WTC11 (cell line): ENCODE measurements at regions not wholly inside any gene's neighbourhood (a gene's known extent, or its start where the extent isn't known, plus 50 kb on each side); places are given as distances from the start of the nearest gene placed in this dataset.

ENCODE experiments used
- ATF3 ChIP-seq: sonication (generic); formaldehyde crosslinking; conservative IDR thresholded peaks from 2 replicates; pipeline ENCODE4 v1.8.1; 2022; ENCODE audit warnings: mild to moderate bottlenecking, missing genetic modification reagents
- CBFB ChIP-seq: sonication (generic); formaldehyde crosslinking; IDR thresholded peaks from 2 replicates; pipeline ENCODE4 v1.8.1; 2022; ENCODE audit warnings: mild to moderate bottlenecking, low read depth, missing genetic modification reagents
- FOXJ3 ChIP-seq: sonication (generic); formaldehyde crosslinking; IDR thresholded peaks from 2 replicates; pipeline ENCODE4 v1.9.0; 2021; ENCODE audit warnings: missing genetic modification reagents, mild to moderate bottlenecking, borderline replicate concordance
- STAT6 ChIP-seq: sonication (generic); formaldehyde crosslinking; conservative IDR thresholded peaks from 2 replicates; pipeline ENCODE4 v1.8.1; 2023; ENCODE audit warnings: mild to moderate bottlenecking, low read depth, missing genetic modification reagents, moderate library complexity
- ZBTB21 ChIP-seq: sonication (generic); formaldehyde crosslinking; IDR thresholded peaks from 2 replicates; pipeline ENCODE4 v1.8.1; 2023; ENCODE audit warnings: mild to moderate bottlenecking, missing genetic modification reagents, borderline replicate concordance
- TF ChIP-seq, protein P1 (sequence below): fragments of 200-600 bp; IDR thresholded peaks from 2 replicates; pipeline ENCODE4 v1.8.0; 2022; ENCODE audit warnings: antibody characterized with exemption
- TF ChIP-seq, protein P2 (sequence below): sonication (generic); formaldehyde crosslinking; IDR thresholded peaks from 2 replicates; pipeline ENCODE4 v1.8.1; 2022; ENCODE audit warnings: missing genetic modification reagents, borderline replicate concordance

DNA sequence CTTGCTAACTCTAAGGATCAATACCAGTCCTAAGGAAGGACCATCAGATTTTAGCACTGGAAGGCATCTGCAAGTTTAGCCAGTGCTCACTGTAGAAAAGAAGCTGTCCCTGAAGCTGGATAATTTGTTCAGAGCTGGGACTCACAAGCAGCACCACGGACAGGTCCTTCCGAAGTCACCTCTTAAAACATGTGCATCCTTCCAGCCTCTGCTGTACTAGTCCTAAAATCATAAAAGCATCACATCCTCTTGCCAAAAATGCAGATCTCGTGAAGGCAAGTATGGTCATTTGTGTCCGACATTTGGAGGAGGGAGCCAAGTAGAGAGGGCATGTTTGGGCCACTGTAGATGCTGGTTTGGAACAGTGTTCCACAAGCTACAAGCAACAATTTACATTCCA, 506.9 kb downstream of the RBFOX1 start:
- TF ChIP-seq, protein P1, sequence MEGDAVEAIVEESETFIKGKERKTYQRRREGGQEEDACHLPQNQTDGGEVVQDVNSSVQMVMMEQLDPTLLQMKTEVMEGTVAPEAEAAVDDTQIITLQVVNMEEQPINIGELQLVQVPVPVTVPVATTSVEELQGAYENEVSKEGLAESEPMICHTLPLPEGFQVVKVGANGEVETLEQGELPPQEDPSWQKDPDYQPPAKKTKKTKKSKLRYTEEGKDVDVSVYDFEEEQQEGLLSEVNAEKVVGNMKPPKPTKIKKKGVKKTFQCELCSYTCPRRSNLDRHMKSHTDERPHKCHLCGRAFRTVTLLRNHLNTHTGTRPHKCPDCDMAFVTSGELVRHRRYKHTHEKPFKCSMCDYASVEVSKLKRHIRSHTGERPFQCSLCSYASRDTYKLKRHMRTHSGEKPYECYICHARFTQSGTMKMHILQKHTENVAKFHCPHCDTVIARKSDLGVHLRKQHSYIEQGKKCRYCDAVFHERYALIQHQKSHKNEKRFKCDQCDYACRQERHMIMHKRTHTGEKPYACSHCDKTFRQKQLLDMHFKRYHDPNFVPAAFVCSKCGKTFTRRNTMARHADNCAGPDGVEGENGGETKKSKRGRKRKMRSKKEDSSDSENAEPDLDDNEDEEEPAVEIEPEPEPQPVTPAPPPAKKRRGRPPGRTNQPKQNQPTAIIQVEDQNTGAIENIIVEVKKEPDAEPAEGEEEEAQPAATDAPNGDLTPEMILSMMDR: no peak
- TF ChIP-seq CBFB (CRISPR knock-in tag) (no peak), ZBTB21 (CRISPR knock-in tag) (no peak), STAT6 (CRISPR knock-in tag) (no peak), ATF3 (no peak), FOXJ3 (CRISPR knock-in tag) (no peak)
- TF ChIP-seq, protein P2, sequence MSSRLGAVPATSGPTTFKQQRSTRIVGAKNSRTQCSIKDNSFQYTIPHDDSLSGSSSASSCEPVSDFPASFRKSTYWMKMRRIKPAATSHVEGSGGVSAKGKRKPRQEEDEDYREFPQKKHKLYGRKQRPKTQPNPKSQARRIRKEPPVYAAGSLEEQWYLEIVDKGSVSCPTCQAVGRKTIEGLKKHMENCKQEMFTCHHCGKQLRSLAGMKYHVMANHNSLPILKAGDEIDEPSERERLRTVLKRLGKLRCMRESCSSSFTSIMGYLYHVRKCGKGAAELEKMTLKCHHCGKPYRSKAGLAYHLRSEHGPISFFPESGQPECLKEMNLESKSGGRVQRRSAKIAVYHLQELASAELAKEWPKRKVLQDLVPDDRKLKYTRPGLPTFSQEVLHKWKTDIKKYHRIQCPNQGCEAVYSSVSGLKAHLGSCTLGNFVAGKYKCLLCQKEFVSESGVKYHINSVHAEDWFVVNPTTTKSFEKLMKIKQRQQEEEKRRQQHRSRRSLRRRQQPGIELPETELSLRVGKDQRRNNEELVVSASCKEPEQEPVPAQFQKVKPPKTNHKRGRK: no peak
